Ovary (tissue), 7 donors: ENCODE measurements at regions not wholly inside any gene's neighbourhood (a gene's known extent, or its start where the extent isn't known, plus 50 kb on each side); places are given as distances from the start of the nearest gene placed in this dataset.

Experiments used
- DNase-seq, 5 donors: peaks; one replicate each; pipeline ENCODE4 v3.0.0-alpha.2; 2019 to 2020
- H3K27ac ChIP-seq, 2 donors: fragments of 200-600 bp; one replicate each; pipeline versions ENCODE4 v1.5.1 to v1.8.0; 2019 to 2022
- H3K27me3 ChIP-seq: fragments of 200-600 bp; one replicate; pipeline ENCODE4 v1.8.0; 2022
- H3K36me3 ChIP-seq: fragments of 200-600 bp; sonication (generic); one replicate; pipeline ENCODE4 v1.5.1; 2019
- H3K4me1 ChIP-seq: one replicate; pipeline ENCODE4 v1.8.1; 2013; ENCODE audit warnings: mild to moderate bottlenecking, moderate library complexity; ENCODE audit not compliant: insufficient read depth
- H3K4me3 ChIP-seq: fragments of 200-600 bp; sonication (generic); one replicate; pipeline ENCODE4 v1.5.1; 2017
- H3K9me3 ChIP-seq, 2 donors: fragments of 200-600 bp in 1 of 2; sonication (generic) in 1 of 2; one replicate each; pipeline versions ENCODE4 v1.5.1 to v1.8.1; 2013 to 2019; ENCODE audit warnings: mild to moderate bottlenecking in 1 of 2, moderate library complexity in 1 of 2
- EP300 ChIP-seq: sonication (generic); formaldehyde crosslinking; IDR thresholded peaks from one replicate; pipeline ENCODE4 v1.6.1; 2017; ENCODE audit warnings: antibody characterized with exemption
- POLR2A ChIP-seq: fragments of 450-650 bp; IDR thresholded peaks from one replicate; pipeline ENCODE4 v1.6.1; 2017; ENCODE audit warnings: antibody characterized with exemption, mild to moderate bottlenecking, moderate library complexity
- WGBS, 3 donors: extraction: QIAGEN DNeasy Blood & Tissue Kit in 1 of 3; methylation state at CpG; one replicate each; pipeline versions ENCODE4 v1.1.5 to v1.1.7; 2013 to 2017; 5-methylcytosine and 5-hydroxymethylcytosine counted together
- intact Hi-C, 4 donors: fragments of 100-400 bp; cut with DNase I; formaldehyde crosslinking; loops; one replicate each; pipeline versions ENCODE4 v1.11.0 to v1.15.1; 2022 to 2023
- TF ChIP-seq, protein P1 (sequence below), 3 donors: fragments of 450-650 bp in 2 of 3; fragments of 200-600 bp in 1 of 3; IDR thresholded peaks; one replicate each; pipeline versions ENCODE4 v1.5.1 to v1.8.0; 2016 to 2022; ENCODE audit warnings: antibody characterized with exemption in 3 of 3, mild to moderate bottlenecking in 1 of 3
- donor health status: DM: no; HTN: no; CAD: no; lungs with moderate emphysema.
- donor health status: DM: no; HTN: no; CAD: no.
- donor health status: Bipolar disorder and iron deficiency.
- donor health status: DM: no; HTN: no; CAD: no.
- donor health status: DM: yes; HTN: yes; CAD: no.

DNA sequence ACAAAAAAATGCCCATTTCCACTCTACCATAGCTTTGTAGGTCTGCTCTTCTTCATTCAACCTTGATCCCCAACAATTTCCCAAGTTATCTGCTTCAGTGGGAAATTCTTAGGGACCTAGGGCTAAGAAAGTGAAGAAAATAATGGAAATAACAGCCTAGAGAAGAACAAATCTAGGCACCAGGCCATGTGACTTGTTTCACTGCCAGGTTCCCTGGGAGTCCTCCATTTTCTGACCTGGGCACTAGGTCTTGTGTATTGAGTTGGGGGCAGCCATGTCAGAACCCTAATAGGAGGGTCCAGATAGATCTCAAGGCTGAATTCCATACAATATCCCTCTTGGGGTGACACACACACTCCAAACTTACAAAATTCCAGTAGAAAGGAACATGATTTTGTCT is 194.6 kb upstream of the STK26 start:
- intact Hi-C loops: no loop called here
- DNase-seq: no peak
- no peaks in the 10 kb centered on the region for H3K27me3 ChIP-seq
- H3K4me3 ChIP-seq: no peak overlapping the region
- H3K27ac ChIP-seq: no peak overlapping the region
- no peaks in the 10 kb centered on the region for H3K9me3 ChIP-seq
- TF ChIP-seq POLR2A: no peak
- TF ChIP-seq, protein P1, sequence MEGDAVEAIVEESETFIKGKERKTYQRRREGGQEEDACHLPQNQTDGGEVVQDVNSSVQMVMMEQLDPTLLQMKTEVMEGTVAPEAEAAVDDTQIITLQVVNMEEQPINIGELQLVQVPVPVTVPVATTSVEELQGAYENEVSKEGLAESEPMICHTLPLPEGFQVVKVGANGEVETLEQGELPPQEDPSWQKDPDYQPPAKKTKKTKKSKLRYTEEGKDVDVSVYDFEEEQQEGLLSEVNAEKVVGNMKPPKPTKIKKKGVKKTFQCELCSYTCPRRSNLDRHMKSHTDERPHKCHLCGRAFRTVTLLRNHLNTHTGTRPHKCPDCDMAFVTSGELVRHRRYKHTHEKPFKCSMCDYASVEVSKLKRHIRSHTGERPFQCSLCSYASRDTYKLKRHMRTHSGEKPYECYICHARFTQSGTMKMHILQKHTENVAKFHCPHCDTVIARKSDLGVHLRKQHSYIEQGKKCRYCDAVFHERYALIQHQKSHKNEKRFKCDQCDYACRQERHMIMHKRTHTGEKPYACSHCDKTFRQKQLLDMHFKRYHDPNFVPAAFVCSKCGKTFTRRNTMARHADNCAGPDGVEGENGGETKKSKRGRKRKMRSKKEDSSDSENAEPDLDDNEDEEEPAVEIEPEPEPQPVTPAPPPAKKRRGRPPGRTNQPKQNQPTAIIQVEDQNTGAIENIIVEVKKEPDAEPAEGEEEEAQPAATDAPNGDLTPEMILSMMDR (IDR thresholded peaks at IDR 0.05): no peak
- no peak for TF ChIP-seq EP300
- no peaks in the 10 kb centered on the region for H3K36me3 ChIP-seq
- peaks cover 2% of the 10 kb centered on the region for H3K4me1 ChIP-seq

DNA sequence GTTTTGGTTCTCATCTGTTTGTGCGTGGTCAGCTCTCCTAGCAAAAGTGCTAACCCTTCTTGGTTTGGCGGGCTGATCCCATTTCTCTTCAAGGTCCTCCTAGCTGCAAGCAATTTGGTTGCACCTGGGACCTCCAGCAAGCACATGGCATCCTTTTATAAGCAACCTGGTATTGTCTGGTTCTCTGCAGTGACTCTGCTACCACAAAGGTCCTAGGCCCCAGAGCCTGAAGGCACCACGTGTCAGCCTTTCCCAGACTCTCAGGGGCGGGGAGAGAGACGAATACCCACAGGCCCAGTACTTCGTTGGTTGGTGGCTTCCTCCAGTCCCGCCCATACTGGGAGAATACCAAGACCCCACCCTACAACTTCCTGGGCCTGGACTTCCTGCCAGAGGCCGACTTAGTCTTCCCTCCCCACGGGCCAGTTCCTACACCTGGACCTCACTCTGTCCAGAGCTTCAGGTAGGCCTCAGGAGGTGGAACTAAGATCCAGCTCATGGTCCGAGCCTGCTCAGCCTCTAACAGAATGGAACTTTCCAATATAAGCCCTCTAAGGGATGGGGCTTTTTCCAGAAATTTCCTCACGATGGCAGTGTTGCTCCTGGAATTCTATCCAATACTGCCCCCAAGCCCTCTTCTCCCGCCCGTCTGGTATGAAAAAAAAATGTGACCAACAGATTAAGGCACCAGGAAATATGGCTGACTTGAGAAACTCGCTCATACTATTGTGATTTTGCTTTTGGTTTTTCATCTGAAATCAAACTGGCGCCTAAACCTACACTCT is 192.5 kb upstream of the STK26 start:
- intact Hi-C loops: no loop called here
- TF ChIP-seq POLR2A: no peak
- TF ChIP-seq, protein P1 (IDR thresholded peaks at IDR 0.05): peak; percentile 69 to 77 (median 71)
- Histone ChIP-seq H3K4me1 (peaks cover 2% of the 10 kb centered on the region), H3K9me3 (no peaks in the 10 kb centered on the region), H3K27me3 (no peaks in the 10 kb centered on the region), H3K36me3 (no peaks in the 10 kb centered on the region), H3K27ac (peak overlapping the region in 1 of 2 donors; percentile 63), H3K4me3 (no peak overlapping the region)
- WGBS, 3 donors: 26 to 37% (median 31%) methylated on average over 15 of the region's 15 CpGs
- DNase-seq: peak; percentile 71 to 86 (median 75)

DNA sequence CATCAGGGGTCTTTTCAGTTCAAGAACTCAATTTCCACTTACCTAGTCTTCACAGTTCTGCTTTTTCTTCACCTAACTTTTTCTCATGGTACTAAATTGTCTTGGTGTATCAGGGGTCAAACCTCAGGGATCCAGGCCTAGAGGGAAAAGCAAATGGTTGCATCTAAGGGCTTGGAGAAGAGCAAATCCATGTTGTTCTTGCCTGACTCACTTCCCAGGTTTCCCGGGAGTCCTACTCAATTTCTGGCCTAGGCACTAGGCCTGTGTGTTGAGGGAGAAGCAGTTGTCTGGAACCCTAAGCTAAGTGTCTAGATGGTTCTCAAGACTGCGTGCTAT is 191.9 kb upstream of the STK26 start:
- Histone ChIP-seq H3K36me3 (no peaks in the 10 kb centered on the region), H3K27me3 (no peaks in the 10 kb centered on the region), H3K4me1 (peaks cover 2% of the 10 kb centered on the region), H3K9me3 (no peaks in the 10 kb centered on the region), H3K27ac (no peak overlapping the region), H3K4me3 (no peak overlapping the region)
- intact Hi-C loops: no loop called here
- no peak for DNase-seq
- TF ChIP-seq, protein P1 (IDR thresholded peaks at IDR 0.05): no peak
- TF ChIP-seq EP300: no peak
- no peak for TF ChIP-seq POLR2A
- 67 to 78% (median 69%) methylated on average over 2 of the region's 2 CpGs for WGBS, 3 donors

DNA sequence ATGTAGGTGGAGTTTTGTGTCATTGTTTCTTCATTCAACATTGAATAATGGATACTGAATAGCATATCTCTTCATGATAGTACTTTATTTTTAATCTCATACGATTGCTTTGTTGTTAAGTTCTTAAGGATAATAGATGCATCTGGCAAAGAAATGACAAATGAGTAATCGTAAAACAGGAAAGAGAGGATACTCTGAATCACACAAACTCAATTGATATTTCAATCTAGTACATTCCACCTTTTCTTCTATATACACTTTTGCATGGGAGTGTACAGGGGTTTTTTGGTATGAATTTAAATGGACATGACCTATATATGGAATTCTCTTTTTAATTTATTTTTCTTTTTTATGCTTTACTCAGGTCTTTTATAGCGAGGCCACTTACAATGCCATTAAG is 186.9 kb upstream of the STK26 start:
- 50 to 56% (median 52%) methylated on average over 3 of the region's 3 CpGs for WGBS, 3 donors
- intact Hi-C loops: no loop called here
- Histone ChIP-seq H3K27ac (no peak overlapping the region), H3K4me1 (peaks cover 1% of the 10 kb centered on the region), H3K36me3 (no peaks in the 10 kb centered on the region), H3K4me3 (no peak overlapping the region), H3K27me3 (no peaks in the 10 kb centered on the region), H3K9me3 (no peaks in the 10 kb centered on the region)
- TF ChIP-seq, protein P1 (IDR thresholded peaks at IDR 0.05): no peak
- TF ChIP-seq POLR2A (no peak), EP300 (no peak)
- DNase-seq: no peak
